ENCODE measurements at regions not wholly inside any gene's neighbourhood (a gene's known extent, or its start where the extent isn't known, plus 50 kb on each side); places are given as distances from the start of the nearest gene placed in this dataset.

GRCh38 chr6:155795173-155795796 lies 339.6 kb upstream of the NOX3 start:
- no peak for TF ChIP-seq EP300 (IDR thresholded peaks at IDR 0.05; ENCODE audit: low read depth)
- TF ChIP-seq CTCF (IDR thresholded peaks at IDR 0.05), result no peak
- no peak for TF ChIP-seq POLR2A (IDR thresholded peaks at IDR 0.05)
- no peak for TF ChIP-seq POLR2AphosphoS5 (IDR thresholded peaks at IDR 0.05)
- Histone ChIP-seq H3K4me3 (no peak overlapping the region), H3K27me3 (no peaks in the 10 kb centered on the region), H3K27ac (no peak overlapping the region), H3K9me3 (no peaks in the 10 kb centered on the region), H3K36me3 (no peaks in the 10 kb centered on the region), H3K4me1 (no peaks in the 10 kb centered on the region)
- in situ Hi-C loops (cut with MboI; ENCODE audit: low pct_ligation_motif_present in 1 of 4, low pct_unique_long_range_greater_than_20kb in 1 of 4, low sequenced_read_pairs in 3 of 4), result no loop called here
- intact Hi-C loops (cut with DNase I; ENCODE audit: low total_unique reads), result no loop called here
- 84 to 87% methylated on average over 8 of the region's 8 CpGs for WGBS, 2 donors (ENCODE audit: low coverage in 1 of 2)
- no peak for DNase-seq

GRCh38 chr6:155791891-155792290 lies 336.3 kb upstream of the NOX3 start:
- H3K27me3 ChIP-seq, result no peaks in the 10 kb centered on the region
- TF ChIP-seq POLR2A (IDR thresholded peaks at IDR 0.05) (no peak), EP300 (IDR thresholded peaks at IDR 0.05; ENCODE audit: low read depth) (no peak), CTCF (IDR thresholded peaks at IDR 0.05) (no peak), POLR2AphosphoS5 (IDR thresholded peaks at IDR 0.05) (no peak)
- DNase-seq, result no peak
- in situ Hi-C loops (cut with MboI; ENCODE audit: low pct_ligation_motif_present in 1 of 4, low pct_unique_long_range_greater_than_20kb in 1 of 4, low sequenced_read_pairs in 3 of 4) (no loop called here), intact Hi-C loops (cut with DNase I; ENCODE audit: low total_unique reads) (no loop called here)
- no peak overlapping the region for H3K27ac ChIP-seq
- WGBS, 2 donors (ENCODE audit: low coverage in 1 of 2), result 86 to 90% methylated on average over 4 of the region's 4 CpGs
- no peak overlapping the region for H3K4me3 ChIP-seq
- H3K36me3 ChIP-seq, result no peaks in the 10 kb centered on the region
- no peaks in the 10 kb centered on the region for H3K9me3 ChIP-seq
- H3K4me1 ChIP-seq, result no peaks in the 10 kb centered on the region

- H3K36me3 ChIP-seq, result no peaks in the 10 kb centered on the region
- H3K4me1 ChIP-seq, result no peaks in the 10 kb centered on the region
- no peak overlapping the region for H3K27ac ChIP-seq
- 88 to 90% methylated on average over 7 of the region's 7 CpGs for WGBS, 2 donors (ENCODE audit: low coverage in 1 of 2)
- DNase-seq, result no peak
- intact Hi-C loops (cut with DNase I; ENCODE audit: low total_unique reads) (no loop called here), in situ Hi-C loops (cut with MboI; ENCODE audit: low pct_ligation_motif_present in 1 of 4, low pct_unique_long_range_greater_than_20kb in 1 of 4, low sequenced_read_pairs in 3 of 4) (no loop called here)
- H3K9me3 ChIP-seq, result no peaks in the 10 kb centered on the region
- H3K27me3 ChIP-seq, result no peaks in the 10 kb centered on the region
- TF ChIP-seq EP300 (IDR thresholded peaks at IDR 0.05; ENCODE audit: low read depth) (no peak), CTCF (IDR thresholded peaks at IDR 0.05) (no peak), POLR2AphosphoS5 (IDR thresholded peaks at IDR 0.05) (no peak), POLR2A (IDR thresholded peaks at IDR 0.05) (no peak)
- no peak overlapping the region for H3K4me3 ChIP-seq
Measured at GRCh38 chr6:155791186-155791585, 335.5 kb upstream of the NOX3 start.

- in situ Hi-C loops (cut with MboI; ENCODE audit: low pct_ligation_motif_present in 1 of 4, low pct_unique_long_range_greater_than_20kb in 1 of 4, low sequenced_read_pairs in 3 of 4), result no loop called here
Measured at GRCh38 chr6:155787168-155787567, 331.5 kb upstream of the NOX3 start.

More at GRCh38 chr6:155787168-155787567, 331.5 kb upstream of the NOX3 start:
- WGBS, 2 donors (ENCODE audit: low coverage in 1 of 2), result 86 to 89% methylated on average over 5 of the region's 5 CpGs
- Histone ChIP-seq H3K4me1 (peaks cover 0 to 12% (median 7%) of the 10 kb centered on the region in 4 donors), H3K27ac (peak overlapping the region in 1 of 4 donors; percentile 3), H3K36me3 (no peaks in the 10 kb centered on the region), H3K9me3 (no peaks in the 10 kb centered on the region), H3K4me3 (no peak overlapping the region), H3K27me3 (no peaks in the 10 kb centered on the region)
- no peak for TF ChIP-seq POLR2A (IDR thresholded peaks at IDR 0.05)
- no peak for TF ChIP-seq EP300 (IDR thresholded peaks at IDR 0.05; ENCODE audit: low read depth)
- TF ChIP-seq CTCF (IDR thresholded peaks at IDR 0.05), result no peak
- no peak for TF ChIP-seq POLR2AphosphoS5 (IDR thresholded peaks at IDR 0.05)
- intact Hi-C loops (cut with DNase I; ENCODE audit: low total_unique reads), result no loop called here
- DNase-seq, result peak; percentile 40
